ENCODE measurements at regions not wholly inside any gene's neighbourhood (a gene's known extent, or its start where the extent isn't known, plus 50 kb on each side); places are given as distances from the start of the nearest gene placed in this dataset.

DNA sequence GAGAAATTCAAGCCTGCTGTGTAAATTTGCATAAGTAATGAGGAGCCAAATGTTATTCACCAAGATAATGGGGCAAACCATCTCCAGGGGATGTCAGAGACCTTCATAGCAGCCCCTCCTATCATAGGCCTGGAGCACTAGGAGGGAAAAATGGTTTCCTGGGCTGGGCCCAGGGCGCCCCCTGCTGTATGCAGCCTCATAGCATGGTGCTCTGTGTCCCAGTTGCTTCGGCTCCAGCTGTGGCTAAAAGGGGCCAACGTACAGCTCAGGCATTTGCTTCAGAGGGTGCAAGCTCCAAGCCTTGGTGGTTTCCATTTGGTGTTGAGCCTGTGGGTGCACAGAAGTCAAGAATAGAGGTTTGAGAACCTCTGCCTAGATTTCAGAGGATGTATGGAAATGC, 859.3 kb downstream of the RPA4 start:
- no peak overlapping the region for H3K9ac ChIP-seq (ENCODE audit: insufficient read depth in 1 of 2, low read depth in 2 of 2, low read length in 2 of 2)
- BruUV-seq (replicated peaks): no TSS peak
- H4K20me1 ChIP-seq (replicated peaks; ENCODE audit: control insufficient read depth, insufficient read depth, low read length): no peaks in the 10 kb centered on the region
- no peaks in the 10 kb centered on the region for H3K36me3 ChIP-seq (ENCODE audit: control insufficient read depth, insufficient read depth, low read length)
- H2AFZ ChIP-seq (ENCODE audit: low read depth, low read length): no peak overlapping the region
- H3K9me3 ChIP-seq (replicated peaks; ENCODE audit: control insufficient read depth, insufficient read depth, low read depth, low read length): no peaks in the 10 kb centered on the region
- 0% methylated on average over 1 of the region's 3 CpGs for WGBS (ENCODE audit: insufficient coverage, low coverage, missing lambda C conversion rate)
- in situ Hi-C loops (cut with MboI) (no loop called here), intact Hi-C loops (cut with micrococcal nuclease) (no loop called here)
- ATAC-seq: no peak
- POLR2A ChIA-PET: no interaction called here
- TF ChIP-seq HMG20A (CRISPR knock-in tag; conservative IDR thresholded peaks at IDR 0.05) (no peak), DPF2 (IDR thresholded peaks at IDR 0.05) (no peak), MCM5 (IDR thresholded peaks at IDR 0.05; ENCODE audit: low read depth) (no peak), RCOR1 (IDR thresholded peaks at IDR 0.05; ENCODE audit: borderline replicate concordance in 1 of 2, low read depth in 2 of 2, low read length in 2 of 2) (no peak), MED1 (CRISPR knock-in tag; IDR thresholded peaks at IDR 0.05; ENCODE audit: borderline replicate concordance) (no peak), TGIF2 (CRISPR knock-in tag; IDR thresholded peaks at IDR 0.05) (no peak)
- TF ChIP-seq, protein P1, sequence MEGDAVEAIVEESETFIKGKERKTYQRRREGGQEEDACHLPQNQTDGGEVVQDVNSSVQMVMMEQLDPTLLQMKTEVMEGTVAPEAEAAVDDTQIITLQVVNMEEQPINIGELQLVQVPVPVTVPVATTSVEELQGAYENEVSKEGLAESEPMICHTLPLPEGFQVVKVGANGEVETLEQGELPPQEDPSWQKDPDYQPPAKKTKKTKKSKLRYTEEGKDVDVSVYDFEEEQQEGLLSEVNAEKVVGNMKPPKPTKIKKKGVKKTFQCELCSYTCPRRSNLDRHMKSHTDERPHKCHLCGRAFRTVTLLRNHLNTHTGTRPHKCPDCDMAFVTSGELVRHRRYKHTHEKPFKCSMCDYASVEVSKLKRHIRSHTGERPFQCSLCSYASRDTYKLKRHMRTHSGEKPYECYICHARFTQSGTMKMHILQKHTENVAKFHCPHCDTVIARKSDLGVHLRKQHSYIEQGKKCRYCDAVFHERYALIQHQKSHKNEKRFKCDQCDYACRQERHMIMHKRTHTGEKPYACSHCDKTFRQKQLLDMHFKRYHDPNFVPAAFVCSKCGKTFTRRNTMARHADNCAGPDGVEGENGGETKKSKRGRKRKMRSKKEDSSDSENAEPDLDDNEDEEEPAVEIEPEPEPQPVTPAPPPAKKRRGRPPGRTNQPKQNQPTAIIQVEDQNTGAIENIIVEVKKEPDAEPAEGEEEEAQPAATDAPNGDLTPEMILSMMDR (IDR thresholded peaks at IDR 0.05 in 2 of 3, conservative IDR thresholded peaks at IDR 0.05 in 1 of 3; ENCODE audit: insufficient read depth in 2 of 3, low read depth in 1 of 3, low read length in 3 of 3): 0 out of 6 replicates have a peak, but pooled peaks of 1 of the 3 experiments have one; percentile 15
- CTCF ChIA-PET (ENCODE audit: low intra/inter-chr PET ratio): no interaction called here
- H3K4me1 ChIP-seq (replicated peaks in 1 of 2; ENCODE audit: control insufficient read depth in 2 of 2, insufficient read depth in 2 of 2, low read length in 2 of 2): no peaks in the 10 kb centered on the region
- peak in 1 of 4 experiments; percentile 3 for DNase-seq (ENCODE audit: extremely low read depth in 1 of 4, low spot score in 3 of 4)
- H3K79me2 ChIP-seq (ENCODE audit: control insufficient read depth, insufficient read depth, low read length): no peaks in the 10 kb centered on the region
- H3K4me2 ChIP-seq (ENCODE audit: insufficient read depth, low read length): no peak overlapping the region
- H3K27me3 ChIP-seq (ENCODE audit: control insufficient read depth in 2 of 2, insufficient read depth in 2 of 2, low read length in 2 of 2): no peaks in the 10 kb centered on the region
- FAIRE-seq: no peak
- no peak overlapping the region for H3K4me3 ChIP-seq
- no peak overlapping the region for H3K27ac ChIP-seq (ENCODE audit: extremely low read depth, low read depth, low read length)
- no peaks in the 10 kb centered on the region for H3K9me1 ChIP-seq (ENCODE audit: control insufficient read depth, insufficient read depth, low read length)
